ENCODE measurements at regions not wholly inside any gene's neighbourhood (a gene's known extent, or its start where the extent isn't known, plus 50 kb on each side); places are given as distances from the start of the nearest gene placed in this dataset.

GRCh38 chr2:5242751-5243150 lies 449.4 kb upstream of the SOX11 start:
- Histone ChIP-seq H3K36me3 (ENCODE audit: control insufficient read depth, insufficient read depth, low read length) (no peaks in the 10 kb centered on the region), H3K27me3 (ENCODE audit: control insufficient read depth, insufficient read depth, low read length) (no peaks in the 10 kb centered on the region), H3K4me3 (ENCODE audit: low read depth, low read length) (no peak overlapping the region)
- no peak for DNase-seq (ENCODE audit: low read depth)
- TF ChIP-seq CTCF (IDR thresholded peaks at IDR 0.05; ENCODE audit: insufficient read depth, low read length, poor library complexity, severe bottlenecking): no peak

GRCh38 chr2:5250482-5250881 lies 441.7 kb upstream of the SOX11 start:
- Histone ChIP-seq H3K4me3 (ENCODE audit: low read depth, low read length) (no peak overlapping the region), H3K27me3 (ENCODE audit: control insufficient read depth, insufficient read depth, low read length) (no peaks in the 10 kb centered on the region), H3K36me3 (ENCODE audit: control insufficient read depth, insufficient read depth, low read length) (no peaks in the 10 kb centered on the region)
- DNase-seq (ENCODE audit: low read depth): peak; percentile 48
- TF ChIP-seq CTCF (IDR thresholded peaks at IDR 0.05; ENCODE audit: insufficient read depth, low read length, poor library complexity, severe bottlenecking): no peak

- H3K4me3 ChIP-seq (ENCODE audit: low read depth, low read length): no peak overlapping the region
- no peaks in the 10 kb centered on the region for H3K36me3 ChIP-seq (ENCODE audit: control insufficient read depth, insufficient read depth, low read length)
- no peak for TF ChIP-seq CTCF (IDR thresholded peaks at IDR 0.05; ENCODE audit: insufficient read depth, low read length, poor library complexity, severe bottlenecking)
- no peaks in the 10 kb centered on the region for H3K27me3 ChIP-seq (ENCODE audit: control insufficient read depth, insufficient read depth, low read length)
- DNase-seq (ENCODE audit: low read depth): no peak
These were observed 438.9 kb upstream of the SOX11 start for GRCh38 chr2:5253263-5253662.

GRCh38 chr2:5254791-5255332 lies 437.3 kb upstream of the SOX11 start:
- Histone ChIP-seq H3K36me3 (ENCODE audit: control insufficient read depth, insufficient read depth, low read length) (no peaks in the 10 kb centered on the region), H3K4me3 (ENCODE audit: low read depth, low read length) (no peak overlapping the region), H3K27me3 (ENCODE audit: control insufficient read depth, insufficient read depth, low read length) (no peaks in the 10 kb centered on the region)
- no peak for TF ChIP-seq CTCF (IDR thresholded peaks at IDR 0.05; ENCODE audit: insufficient read depth, low read length, poor library complexity, severe bottlenecking)
- DNase-seq (ENCODE audit: low read depth): no peak

GRCh38 chr2:5263291-5263690 lies 428.9 kb upstream of the SOX11 start:
- Histone ChIP-seq H3K36me3 (ENCODE audit: control insufficient read depth, insufficient read depth, low read length) (no peaks in the 10 kb centered on the region), H3K27me3 (ENCODE audit: control insufficient read depth, insufficient read depth, low read length) (no peaks in the 10 kb centered on the region), H3K4me3 (ENCODE audit: low read depth, low read length) (no peak overlapping the region)
- no peak for DNase-seq (ENCODE audit: low read depth)
- TF ChIP-seq CTCF (IDR thresholded peaks at IDR 0.05; ENCODE audit: insufficient read depth, low read length, poor library complexity, severe bottlenecking): no peak

- no peak for TF ChIP-seq CTCF (IDR thresholded peaks at IDR 0.05; ENCODE audit: insufficient read depth, low read length, poor library complexity, severe bottlenecking)
- no peaks in the 10 kb centered on the region for H3K27me3 ChIP-seq (ENCODE audit: control insufficient read depth, insufficient read depth, low read length)
- no peak for DNase-seq (ENCODE audit: low read depth)
- no peaks in the 10 kb centered on the region for H3K36me3 ChIP-seq (ENCODE audit: control insufficient read depth, insufficient read depth, low read length)
- no peak overlapping the region for H3K4me3 ChIP-seq (ENCODE audit: low read depth, low read length)
These were observed 427.8 kb upstream of the SOX11 start for GRCh38 chr2:5264361-5264760.
